ENCODE measurements at regions not wholly inside any gene's neighbourhood (a gene's known extent, or its start where the extent isn't known, plus 50 kb on each side); places are given as distances from the start of the nearest gene placed in this dataset.
"Not testable (repeated sequence)": the region's sequence is repeated elsewhere in the genome, so short reads cannot be mapped to it uniquely, and the experiment has no call there.

DNA sequence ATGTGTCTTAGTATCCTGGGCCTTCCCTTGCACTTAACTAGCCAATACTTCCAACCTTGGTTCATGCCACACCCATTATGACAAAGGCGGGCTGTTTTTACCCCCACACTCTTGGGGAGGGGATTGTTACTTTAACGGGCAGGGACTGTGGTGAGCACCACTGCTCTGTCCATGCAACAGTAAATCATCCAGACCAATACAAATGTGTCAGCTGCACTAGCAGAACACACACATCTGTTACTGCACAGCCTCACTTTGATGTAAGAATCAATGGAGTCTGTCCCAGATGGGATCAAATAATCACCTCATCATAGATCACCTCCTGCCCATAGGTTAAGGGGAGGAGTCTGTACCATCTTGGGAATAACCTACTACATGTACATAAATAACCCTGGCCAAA lies 58.1 kb downstream of the NPAP1 start:
- ATAC-seq (no peak), DNase-seq (no peak)
- intact Hi-C loops (cut with DNase I), result no loop called here

- no peak for ATAC-seq
- intact Hi-C loops (cut with DNase I), result no loop called here
- DNase-seq, result no peak
These were observed 58.8 kb downstream of the NPAP1 start for GRCh38 chr15:24734396-24734795.

GRCh38 chr15:24745290-24745689 lies 69.7 kb downstream of the NPAP1 start:
- ATAC-seq (no peak), DNase-seq (no peak)
- intact Hi-C loops (cut with DNase I), result no loop called here

GRCh38 chr15:24746094-24746493 lies 70.5 kb downstream of the NPAP1 start:
- intact Hi-C loops (cut with DNase I), result no loop called here
- DNase-seq (no peak), ATAC-seq (no peak)

DNA sequence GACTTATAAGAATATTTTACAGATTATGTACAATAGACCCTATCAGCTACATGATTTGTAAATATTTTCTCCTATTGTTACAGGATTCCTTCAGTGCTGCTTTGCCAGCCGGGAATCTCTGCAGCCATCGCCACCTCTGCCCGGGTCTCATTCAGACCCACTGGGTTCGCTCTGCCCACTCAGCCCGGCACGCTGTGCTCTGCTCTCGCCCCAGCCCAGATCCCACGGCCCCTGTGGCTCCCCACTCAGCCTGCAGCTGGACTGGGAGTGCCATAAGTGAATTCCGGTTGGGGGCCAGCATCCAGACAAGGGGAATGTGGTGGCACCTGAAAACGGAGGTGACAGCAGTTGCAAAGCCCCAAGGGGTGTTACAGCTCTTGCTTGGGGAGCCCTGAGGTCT lies 71.8 kb downstream of the NPAP1 start:
- intact Hi-C loops (cut with DNase I), result no loop called here
- ATAC-seq (no peak), DNase-seq (no peak)

GRCh38 chr15:24748812-24749439 lies 73.4 kb downstream of the NPAP1 start:
- intact Hi-C loops (cut with DNase I), result no loop called here
- DNase-seq (no peak), ATAC-seq (no peak)

- intact Hi-C loops (cut with DNase I), result no loop called here
- DNase-seq (no peak), ATAC-seq (no peak)
These were observed 76.8 kb downstream of the NPAP1 start for GRCh38 chr15:24752354-24752753.

- no peak for DNase-seq
- ATAC-seq, result no peak
- intact Hi-C loops (cut with DNase I), result no loop called here
These were observed 80.5 kb downstream of the NPAP1 start for GRCh38 chr15:24756101-24756500.

GRCh38 chr15:24760066-24760465 lies 84.5 kb downstream of the NPAP1 start:
- intact Hi-C loops (cut with DNase I), result loop anchor here in 1 of 2 donors (10.0 kb wide), 1 partner anchor 85 kb away; no protein-coding TSS in a partner anchor
- ATAC-seq (no peak), DNase-seq (no peak)

DNA sequence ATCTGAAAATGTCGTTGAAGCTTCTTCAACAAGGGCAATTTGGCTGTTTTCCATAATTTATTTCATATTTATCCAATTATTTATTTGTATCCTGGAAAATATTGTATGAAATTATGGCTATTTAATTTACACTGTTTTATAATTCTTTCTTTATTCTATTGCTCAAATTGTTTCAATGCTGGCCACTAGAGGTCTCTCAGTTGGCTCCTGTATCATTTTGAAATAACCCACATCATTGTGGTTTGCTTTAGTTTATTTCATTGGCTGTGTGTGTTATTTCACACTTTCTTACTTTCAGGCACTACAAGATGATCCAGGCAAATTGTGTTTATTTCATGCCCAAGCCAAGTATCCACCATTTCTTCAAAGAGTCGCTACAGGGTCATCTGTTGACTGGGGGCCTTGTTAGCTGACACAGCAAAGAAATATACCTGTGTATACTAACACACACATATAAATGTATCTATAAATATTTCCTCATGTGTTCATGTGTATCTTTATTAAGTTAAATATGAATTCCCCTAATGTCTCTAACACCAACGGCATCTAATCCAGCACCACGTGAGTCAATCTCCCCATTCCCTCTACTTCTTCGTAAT lies 86.2 kb downstream of the NPAP1 start:
- intact Hi-C loops (cut with DNase I), result loop anchor here in 1 of 2 donors (10.0 kb wide), 1 partner anchor 83 kb away; no protein-coding TSS in a partner anchor
- ATAC-seq, result no peak
- DNase-seq, result no peak

DNA sequence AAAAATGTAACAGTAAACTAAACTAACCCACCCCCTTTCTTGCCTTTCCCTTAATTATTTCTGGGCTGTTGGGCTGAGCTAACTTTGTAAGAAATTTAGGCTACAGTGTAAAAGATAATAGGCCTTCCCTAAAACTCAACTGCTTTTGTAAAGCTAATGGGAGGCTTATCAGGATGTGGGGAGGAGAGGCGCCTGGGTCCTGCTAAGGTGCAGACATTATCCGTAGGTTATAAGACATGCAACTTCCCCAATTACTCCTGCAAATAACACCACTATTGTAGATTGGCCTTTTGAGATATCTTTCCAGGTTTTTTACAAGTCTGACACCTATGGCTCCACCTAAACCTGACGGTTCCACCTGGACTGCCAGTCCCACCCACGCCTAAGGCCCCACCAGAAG lies 88.3 kb downstream of the NPAP1 start:
- DNase-seq (no peak), ATAC-seq (no peak)
- intact Hi-C loops (cut with DNase I), result loop anchor here in 1 of 2 donors (10.0 kb wide), 1 partner anchor 81 kb away; no protein-coding TSS in a partner anchor

DNA sequence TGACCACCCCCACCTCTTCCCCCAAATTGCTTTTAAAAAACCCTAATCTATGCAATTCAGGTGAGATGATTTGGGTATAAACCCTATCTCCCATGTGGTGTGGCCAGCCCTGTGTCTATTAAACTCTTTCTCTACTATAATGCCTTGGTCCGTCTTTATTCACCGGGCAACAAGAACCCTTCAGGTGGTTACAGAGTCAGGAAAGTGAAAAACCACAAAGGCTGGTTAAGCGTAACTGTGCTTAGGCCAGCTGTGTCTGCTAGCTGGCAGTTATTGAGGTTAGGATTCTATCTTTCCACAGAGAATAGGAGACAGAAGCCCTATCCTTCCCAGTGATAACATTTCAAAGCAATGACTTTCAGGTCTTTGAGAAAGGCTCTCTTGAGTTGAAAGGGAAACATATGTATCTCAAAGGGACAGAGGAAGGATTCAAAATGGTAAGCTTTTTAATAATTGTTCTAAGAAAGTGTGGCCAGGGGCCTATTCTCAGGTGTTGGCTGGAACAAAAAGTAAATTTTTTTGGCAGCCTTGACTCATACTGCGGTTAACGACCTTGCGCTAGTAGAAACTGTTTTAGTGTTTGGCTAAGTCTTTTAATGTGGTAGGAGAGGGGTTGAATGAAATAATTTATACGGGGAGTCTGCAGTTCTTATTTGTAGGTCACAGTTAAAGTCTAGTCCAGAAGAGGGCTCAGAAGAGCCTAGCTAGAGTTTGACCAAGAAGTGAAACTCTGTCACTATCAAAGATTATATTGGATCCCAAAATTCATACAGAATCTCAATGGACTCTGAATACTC lies 89.0 kb downstream of the NPAP1 start:
- no peak for ATAC-seq
- DNase-seq, result no peak
- intact Hi-C loops (cut with DNase I), result loop anchor here in 1 of 2 donors (10.0 kb wide), 1 partner anchor 80 kb away; no protein-coding TSS in a partner anchor

GRCh38 chr15:24766511-24767133 lies 91.0 kb downstream of the NPAP1 start:
- intact Hi-C loops (cut with DNase I), result loop anchor here in 1 of 2 donors (10.0 kb wide), 1 partner anchor 78 kb away; no protein-coding TSS in a partner anchor
- DNase-seq (no peak), ATAC-seq (no peak)

GRCh38 chr15:24772266-24772665 lies 96.7 kb downstream of the NPAP1 start:
- ATAC-seq (no peak), DNase-seq (no peak)
- intact Hi-C loops (cut with DNase I), result no loop called here

DNA sequence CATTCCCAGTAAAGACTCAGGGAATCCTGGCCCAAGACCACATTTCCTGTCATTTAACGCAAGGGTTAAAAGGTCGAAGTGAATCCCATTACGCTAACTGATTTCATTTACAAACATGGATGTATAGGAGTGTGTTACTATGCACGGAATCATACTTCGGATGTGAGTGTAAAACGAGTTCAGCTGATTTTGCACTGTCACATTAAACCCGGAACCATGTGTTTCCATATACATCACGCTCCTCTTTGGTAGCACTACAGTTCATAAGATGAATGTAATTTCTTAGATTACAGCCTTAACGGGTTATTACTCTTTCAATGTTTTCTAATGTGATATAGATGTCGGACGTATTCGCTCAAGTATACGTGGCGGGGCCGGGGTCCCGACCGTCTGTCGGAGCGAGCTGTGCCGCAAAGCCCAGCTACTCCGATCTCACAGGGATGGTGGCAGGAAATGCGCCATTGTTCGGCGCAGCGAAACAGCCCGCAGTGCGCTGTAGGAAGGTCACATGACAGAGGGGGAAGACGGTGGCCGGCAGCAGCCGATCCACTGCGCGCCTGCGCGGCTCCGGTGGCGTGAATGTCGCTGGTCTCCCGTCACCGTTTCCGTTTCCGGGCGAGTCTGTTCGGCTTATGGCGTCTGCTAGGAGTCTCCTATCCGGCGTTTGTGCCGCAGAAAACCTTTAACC lies 97.3 kb downstream of the NPAP1 start:
- DNase-seq, result peak; percentile 78
- ATAC-seq, result peak; percentile 93 to 99
- intact Hi-C loops (cut with DNase I), result no loop called here

- ATAC-seq, result no peak
- DNase-seq, result no peak
- intact Hi-C loops (cut with DNase I), result no loop called here
These were observed 101.7 kb downstream of the NPAP1 start for GRCh38 chr15:24777307-24777706.

DNA sequence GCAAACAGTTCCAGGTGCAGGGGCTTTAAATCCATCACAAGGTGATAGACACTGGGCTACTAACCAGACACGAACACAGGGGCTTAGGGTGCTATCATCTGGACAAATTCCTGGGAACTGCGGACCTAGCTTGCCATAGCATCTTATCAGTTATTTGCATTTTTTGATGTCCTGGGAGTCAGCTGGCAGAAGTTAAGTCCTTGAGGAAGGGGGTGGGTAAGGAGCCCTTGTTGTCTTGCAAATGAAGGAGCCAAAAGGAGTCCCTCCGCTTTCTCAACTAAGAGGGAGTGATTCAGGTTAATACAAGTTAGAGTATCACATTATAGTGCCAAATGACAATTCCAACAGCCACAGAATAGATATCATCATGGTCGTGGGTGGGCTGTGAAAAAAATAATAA lies 108.9 kb downstream of the NPAP1 start:
- intact Hi-C loops (cut with DNase I), result no loop called here
- ATAC-seq, result no peak
- no peak for DNase-seq

GRCh38 chr15:24786347-24786746 lies 110.8 kb downstream of the NPAP1 start:
- no peak for ATAC-seq
- intact Hi-C loops (cut with DNase I), result no loop called here
- DNase-seq, result no peak

- ATAC-seq; intact Hi-C loops (cut with DNase I); DNase-seq: not testable (repeated sequence)
These were observed 127.0 kb downstream of the NPAP1 start for GRCh38 chr15:24802624-24803023.
